Keratinocyte (primary cell): ENCODE measurements at regions not wholly inside any gene's neighbourhood (a gene's known extent, or its start where the extent isn't known, plus 50 kb on each side); places are given as distances from the start of the nearest gene placed in this dataset.
"Not testable (repeated sequence)": the region's sequence is repeated elsewhere in the genome, so short reads cannot be mapped to it uniquely, and the experiment has no call there.

Experiments
- EZH2 ChIP-seq: IDR thresholded peaks from one replicate; pipeline ENCODE4 v1.6.1; 2012; ENCODE audit warnings: inconsistent platforms, mild to moderate bottlenecking, low read length, moderate library complexity
- TF ChIP-seq, protein P1 (sequence below), 3 experiments: IDR thresholded peaks in 1 of 3; conservative IDR thresholded peaks in 1 of 3; optimal IDR thresholded peaks in 1 of 3; 2 replicates in 2 of 3; 3 replicates in 1 of 3; pipeline versions ENCODE3 to v1.5.1; 2011; ENCODE audit warnings: low read length in 3 of 3, mild to moderate bottlenecking in 3 of 3, moderate library complexity in 2 of 3, control low read depth in 1 of 3, inconsistent platforms in 1 of 3; ENCODE audit not compliant: insufficient read depth in 2 of 3; ENCODE audit errors: extremely low read depth in 1 of 3

DNA sequence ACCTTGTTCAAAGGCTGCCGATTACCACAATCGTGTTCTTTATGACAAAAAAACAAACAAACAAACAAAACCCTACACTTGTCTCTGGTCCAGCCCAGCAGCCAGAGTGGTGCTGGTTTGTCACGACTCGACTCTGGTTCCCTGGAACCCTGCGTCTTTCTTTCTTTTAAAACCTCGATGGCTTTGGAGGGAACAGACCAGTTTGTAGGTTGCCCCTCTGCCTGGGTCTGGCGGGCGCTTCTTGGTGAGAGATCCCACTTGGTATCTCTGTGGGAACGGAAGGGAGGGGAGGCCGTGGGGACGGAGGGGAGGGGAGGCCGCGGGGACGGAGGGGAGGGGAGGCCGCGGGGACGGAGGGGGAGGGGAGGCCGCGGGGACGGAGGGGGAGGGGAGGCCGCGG, 176.2 kb upstream of the ZNF469 start:
- TF ChIP-seq, protein P1, sequence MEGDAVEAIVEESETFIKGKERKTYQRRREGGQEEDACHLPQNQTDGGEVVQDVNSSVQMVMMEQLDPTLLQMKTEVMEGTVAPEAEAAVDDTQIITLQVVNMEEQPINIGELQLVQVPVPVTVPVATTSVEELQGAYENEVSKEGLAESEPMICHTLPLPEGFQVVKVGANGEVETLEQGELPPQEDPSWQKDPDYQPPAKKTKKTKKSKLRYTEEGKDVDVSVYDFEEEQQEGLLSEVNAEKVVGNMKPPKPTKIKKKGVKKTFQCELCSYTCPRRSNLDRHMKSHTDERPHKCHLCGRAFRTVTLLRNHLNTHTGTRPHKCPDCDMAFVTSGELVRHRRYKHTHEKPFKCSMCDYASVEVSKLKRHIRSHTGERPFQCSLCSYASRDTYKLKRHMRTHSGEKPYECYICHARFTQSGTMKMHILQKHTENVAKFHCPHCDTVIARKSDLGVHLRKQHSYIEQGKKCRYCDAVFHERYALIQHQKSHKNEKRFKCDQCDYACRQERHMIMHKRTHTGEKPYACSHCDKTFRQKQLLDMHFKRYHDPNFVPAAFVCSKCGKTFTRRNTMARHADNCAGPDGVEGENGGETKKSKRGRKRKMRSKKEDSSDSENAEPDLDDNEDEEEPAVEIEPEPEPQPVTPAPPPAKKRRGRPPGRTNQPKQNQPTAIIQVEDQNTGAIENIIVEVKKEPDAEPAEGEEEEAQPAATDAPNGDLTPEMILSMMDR (optimal IDR thresholded peaks at IDR 0.05 in 1 of 3, IDR thresholded peaks at IDR 0.05 in 1 of 3, conservative IDR thresholded peaks at IDR 0.05 in 1 of 3; ENCODE audit: extremely low read depth in 1 of 3, insufficient read depth in 2 of 3, low read length in 3 of 3): not testable (repeated sequence)
- not testable (repeated sequence) for TF ChIP-seq EZH2
